HUDEP-2 (cell line): ENCODE measurements at regions not wholly inside any gene's neighbourhood (a gene's known extent, or its start where the extent isn't known, plus 50 kb on each side); places are given as distances from the start of the nearest gene placed in this dataset.
"Not testable (repeated sequence)": the region's sequence is repeated elsewhere in the genome, so short reads cannot be mapped to it uniquely, and the experiment has no call there.

ENCODE experiments used
- DNase-seq, 76 experiments: peaks; one replicate each; lab custom pipeline; 2025; ENCODE audit not compliant: unreplicated experiment in 76 of 76; lab: John Stamatoyannopoulos, UW

GRCh38 chr6:95660544-95660943 is 83.2 kb downstream of the MANEA start:
- no peak for DNase-seq

DNA sequence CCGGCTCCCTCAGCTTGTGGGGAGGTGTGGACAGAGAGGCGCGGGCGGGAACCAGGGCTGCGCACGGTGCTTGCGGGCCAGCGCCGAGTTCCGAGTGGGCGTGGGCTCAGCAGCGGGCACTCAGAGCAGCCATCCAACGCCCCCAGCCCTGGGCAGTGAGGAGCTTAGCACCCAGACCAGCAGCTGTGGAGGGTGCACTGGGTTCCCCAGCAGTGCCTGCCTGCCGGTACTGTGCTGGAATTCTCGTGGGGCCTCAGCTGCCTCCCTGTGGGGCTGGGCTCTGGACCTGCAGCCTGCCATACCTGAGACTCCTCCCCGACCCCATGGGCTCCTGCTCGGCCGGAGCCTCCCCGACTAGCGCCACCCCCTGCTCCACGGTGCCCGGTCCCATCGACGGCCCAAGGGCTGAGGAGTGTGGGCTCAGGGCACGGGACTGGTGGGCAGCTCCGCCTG is 92.7 kb downstream of the MANEA start:
- DNase-seq: no peak

- no peak for DNase-seq
These were observed 98.8 kb downstream of the MANEA start for GRCh38 chr6:95676011-95676628.

DNA sequence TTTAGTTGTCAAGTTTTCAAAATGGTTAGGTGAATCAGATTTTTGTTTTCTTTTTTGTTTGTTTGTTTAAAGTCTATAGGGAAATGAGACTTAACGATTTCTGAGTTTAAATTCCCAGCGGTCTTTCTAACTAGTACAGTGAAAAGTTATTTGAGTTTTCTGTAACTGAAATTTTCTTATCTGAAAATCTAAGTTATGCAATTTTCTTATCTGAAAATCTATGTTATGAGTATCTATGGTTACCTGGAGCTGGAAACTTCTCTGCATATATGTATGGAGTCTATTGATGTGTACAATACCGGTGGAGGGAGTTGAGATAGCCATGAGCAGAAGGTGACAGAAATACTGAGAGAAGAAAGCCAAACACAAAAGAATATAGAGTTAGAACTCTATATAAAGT is 102.6 kb downstream of the MANEA start:
- no peak for DNase-seq

DNA sequence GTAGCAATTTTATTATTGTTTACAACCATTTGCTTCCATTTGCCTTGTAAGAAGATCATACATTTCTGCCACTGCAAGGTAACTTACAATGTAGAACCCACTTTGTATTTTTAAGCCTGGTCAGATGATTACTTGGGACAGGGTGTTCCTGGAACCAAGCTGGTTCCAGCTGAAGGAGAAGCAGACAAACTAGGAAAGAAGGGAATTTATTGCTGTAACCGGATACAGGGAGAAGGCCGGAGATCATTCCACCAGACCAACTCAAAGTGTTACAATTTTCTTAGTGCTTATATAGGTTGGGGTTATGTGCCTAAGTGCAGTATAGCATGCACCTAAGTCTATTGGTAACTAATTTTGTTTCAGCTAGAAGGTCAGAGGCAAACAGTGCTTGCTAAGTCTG is 104.4 kb downstream of the MANEA start:
- no peak for DNase-seq

- DNase-seq: no peak
These were observed 105.1 kb downstream of the MANEA start for GRCh38 chr6:95682476-95682875.

- DNase-seq: no peak
These were observed 108.5 kb downstream of the MANEA start for GRCh38 chr6:95685822-95686221.

GRCh38 chr6:95686272-95686671 is 108.9 kb downstream of the MANEA start:
- DNase-seq: no peak

- DNase-seq: no peak
These were observed 109.6 kb downstream of the MANEA start for GRCh38 chr6:95686895-95687294.

DNA sequence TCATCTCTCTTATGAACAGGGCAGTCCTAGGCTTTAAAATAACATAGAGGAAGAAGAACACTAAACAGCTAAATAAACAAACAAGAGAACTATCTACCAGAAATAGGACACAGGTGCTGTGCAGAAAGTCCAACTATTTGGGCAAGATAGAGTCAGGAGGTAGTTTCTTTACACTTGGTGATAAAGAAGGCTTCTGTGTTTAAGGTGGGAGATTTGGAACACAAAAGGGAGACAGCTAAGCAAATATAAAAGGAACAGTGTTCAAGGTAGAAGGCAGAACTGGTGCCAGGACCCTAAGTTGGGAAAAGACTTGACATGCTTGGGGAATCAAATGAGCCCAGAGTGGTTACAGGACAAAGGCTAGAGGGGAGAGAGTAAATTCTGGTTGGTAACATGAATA is 110.5 kb downstream of the MANEA start:
- DNase-seq: no peak

DNA sequence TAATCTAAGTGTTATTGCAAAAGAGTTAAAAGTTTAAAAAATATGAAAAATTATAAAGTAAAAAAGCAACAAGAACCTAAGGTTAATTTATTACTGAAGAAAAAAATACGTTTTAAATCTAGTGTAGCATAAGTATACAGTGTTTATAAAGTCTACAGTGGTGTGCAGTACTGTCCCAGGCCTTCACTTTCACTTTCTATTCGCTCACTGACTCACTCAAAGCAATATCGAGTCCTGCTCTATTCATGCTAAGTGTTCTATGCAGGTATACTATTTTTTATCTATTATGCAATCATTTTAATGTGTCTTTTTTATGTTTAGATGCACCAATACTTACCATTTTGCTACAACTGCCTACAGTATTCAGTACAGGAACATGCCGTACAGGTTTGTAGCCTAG is 113.0 kb downstream of the MANEA start:
- DNase-seq: peak in 5 of 76 experiments; percentile 3 to 23 (median 7)

GRCh38 chr6:95693108-95693507 is 115.8 kb downstream of the MANEA start:
- peak in 7 of 76 experiments; percentile 1 to 18 (median 6) for DNase-seq

GRCh38 chr6:95698271-95698670 is 120.9 kb downstream of the MANEA start:
- DNase-seq: no peak

DNA sequence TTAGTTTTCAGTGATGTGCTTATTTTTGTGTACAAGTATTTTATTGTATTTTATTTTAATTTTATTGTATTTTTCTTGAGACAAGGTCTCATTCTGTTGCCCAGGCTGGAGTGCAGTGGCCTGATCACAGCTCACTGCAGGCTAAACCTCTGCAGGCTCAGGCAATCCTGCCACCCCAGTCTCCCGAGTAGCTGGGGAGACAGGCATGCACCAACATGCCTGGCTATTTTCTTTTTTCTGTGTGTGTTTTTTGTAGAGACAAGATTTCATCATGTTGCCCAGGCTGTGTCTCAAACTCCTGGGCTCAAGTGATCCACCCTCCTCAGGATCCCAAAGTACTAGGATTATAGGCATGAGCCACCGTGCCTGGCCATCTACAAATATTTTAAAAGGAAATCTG is 146.3 kb downstream of the MANEA start:
- no peak for DNase-seq

GRCh38 chr6:95725344-95725743 is 148.0 kb downstream of the MANEA start:
- DNase-seq: no peak

DNA sequence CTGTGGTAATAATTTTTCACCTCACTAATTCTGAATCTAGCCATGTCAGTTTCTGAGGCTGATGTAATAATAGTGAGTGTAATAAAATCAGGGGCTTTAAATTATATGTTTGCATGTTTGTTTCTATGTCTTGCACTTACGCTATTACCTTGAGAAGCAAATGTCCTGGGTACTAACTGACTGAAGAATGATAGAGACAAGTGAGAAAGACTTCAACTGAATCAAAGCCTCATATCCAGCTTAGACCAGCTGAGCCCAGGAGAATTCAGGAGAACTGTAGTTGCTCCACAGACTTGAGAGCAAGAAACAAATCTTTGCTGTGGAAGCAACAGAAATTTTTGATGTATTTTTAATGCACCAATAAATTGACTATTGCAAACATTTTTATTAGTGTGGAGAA is 162.8 kb downstream of the MANEA start:
- no peak for DNase-seq

GRCh38 chr6:95741045-95741444 is 163.7 kb downstream of the MANEA start:
- peak in 24 of 76 experiments; percentile 2 to 64 (median 20) for DNase-seq

DNA sequence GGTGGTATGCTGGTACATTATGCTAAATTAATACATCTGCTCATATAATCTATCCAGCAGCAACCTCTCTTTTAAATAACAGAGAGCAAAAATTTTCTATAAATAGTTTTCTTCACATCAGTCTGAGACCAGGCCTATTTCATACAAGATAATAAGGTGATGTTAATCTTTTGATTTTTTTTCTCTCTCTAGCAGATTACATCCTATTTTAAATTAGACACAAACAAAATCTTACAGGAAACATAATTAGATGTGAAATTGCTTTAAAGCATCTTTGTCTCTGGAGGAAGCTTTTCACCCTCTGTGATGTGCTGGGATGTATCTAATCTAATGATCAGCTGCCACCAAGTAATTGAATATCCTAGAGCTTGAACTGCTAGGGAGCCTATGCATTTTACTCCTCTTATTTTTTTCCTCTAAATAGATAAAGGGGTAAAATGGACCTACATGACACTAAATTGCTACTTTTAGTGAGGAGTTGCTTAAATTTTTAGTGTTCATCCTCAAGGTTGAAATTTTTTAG is 165.5 kb downstream of the MANEA start:
- no peak for DNase-seq

GRCh38 chr6:95743591-95743990 is 166.3 kb downstream of the MANEA start:
- DNase-seq: no peak

GRCh38 chr6:95758236-95759069 is 181.1 kb downstream of the MANEA start:
- DNase-seq: not testable (repeated sequence)

DNA sequence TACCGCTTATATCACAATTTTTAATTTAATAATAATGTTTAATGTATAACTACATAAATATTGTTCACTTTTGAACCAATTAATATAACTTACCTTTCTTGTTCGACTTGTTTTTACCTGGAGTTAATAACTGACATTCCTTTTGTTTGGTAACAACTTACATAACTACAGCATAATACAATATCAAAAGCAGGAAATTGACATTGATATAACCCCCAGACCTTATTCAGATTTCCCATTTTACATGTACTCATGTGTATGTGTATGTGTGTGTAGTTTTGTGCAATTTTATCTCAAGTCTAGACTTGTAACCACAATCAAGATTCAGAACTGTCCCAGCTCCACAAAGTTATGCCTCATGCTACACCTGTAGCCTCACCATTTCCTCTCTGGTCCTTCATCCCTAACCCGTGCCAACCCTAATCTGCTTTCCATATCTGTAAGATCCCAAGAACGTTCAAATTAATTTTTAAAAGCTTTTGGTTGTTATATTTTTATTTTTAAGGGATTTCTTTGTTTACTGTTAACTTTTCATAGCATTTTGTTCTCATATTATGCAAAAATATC is 190.6 kb downstream of the MANEA start:
- no peak for DNase-seq

- DNase-seq: no peak
These were observed 191.2 kb downstream of the MANEA start for GRCh38 chr6:95768539-95768938.
